ENCODE measurements at regions not wholly inside any gene's neighbourhood (a gene's known extent, or its start where the extent isn't known, plus 50 kb on each side); places are given as distances from the start of the nearest gene placed in this dataset.

DNA sequence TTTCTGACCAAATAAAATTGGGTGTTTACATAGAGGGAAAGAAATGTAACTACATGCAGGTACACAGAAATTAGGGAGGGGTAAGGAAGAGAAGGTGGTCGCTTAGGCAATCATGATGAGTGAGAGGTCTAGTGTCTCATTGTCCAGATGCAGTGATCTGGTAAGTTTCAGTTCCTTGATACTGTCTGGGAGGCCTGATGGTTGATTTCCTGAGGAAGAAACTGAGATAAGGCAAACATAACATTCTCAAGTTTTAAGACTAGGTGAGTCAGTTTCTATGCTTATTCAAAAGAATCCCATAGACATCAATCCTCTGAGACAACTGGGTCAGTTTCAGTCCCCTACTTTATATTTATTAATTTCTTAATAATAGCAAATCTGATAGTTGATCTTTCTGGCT lies 843.3 kb upstream of the CDH10 start (continued):
- TF ChIP-seq, protein P1, sequence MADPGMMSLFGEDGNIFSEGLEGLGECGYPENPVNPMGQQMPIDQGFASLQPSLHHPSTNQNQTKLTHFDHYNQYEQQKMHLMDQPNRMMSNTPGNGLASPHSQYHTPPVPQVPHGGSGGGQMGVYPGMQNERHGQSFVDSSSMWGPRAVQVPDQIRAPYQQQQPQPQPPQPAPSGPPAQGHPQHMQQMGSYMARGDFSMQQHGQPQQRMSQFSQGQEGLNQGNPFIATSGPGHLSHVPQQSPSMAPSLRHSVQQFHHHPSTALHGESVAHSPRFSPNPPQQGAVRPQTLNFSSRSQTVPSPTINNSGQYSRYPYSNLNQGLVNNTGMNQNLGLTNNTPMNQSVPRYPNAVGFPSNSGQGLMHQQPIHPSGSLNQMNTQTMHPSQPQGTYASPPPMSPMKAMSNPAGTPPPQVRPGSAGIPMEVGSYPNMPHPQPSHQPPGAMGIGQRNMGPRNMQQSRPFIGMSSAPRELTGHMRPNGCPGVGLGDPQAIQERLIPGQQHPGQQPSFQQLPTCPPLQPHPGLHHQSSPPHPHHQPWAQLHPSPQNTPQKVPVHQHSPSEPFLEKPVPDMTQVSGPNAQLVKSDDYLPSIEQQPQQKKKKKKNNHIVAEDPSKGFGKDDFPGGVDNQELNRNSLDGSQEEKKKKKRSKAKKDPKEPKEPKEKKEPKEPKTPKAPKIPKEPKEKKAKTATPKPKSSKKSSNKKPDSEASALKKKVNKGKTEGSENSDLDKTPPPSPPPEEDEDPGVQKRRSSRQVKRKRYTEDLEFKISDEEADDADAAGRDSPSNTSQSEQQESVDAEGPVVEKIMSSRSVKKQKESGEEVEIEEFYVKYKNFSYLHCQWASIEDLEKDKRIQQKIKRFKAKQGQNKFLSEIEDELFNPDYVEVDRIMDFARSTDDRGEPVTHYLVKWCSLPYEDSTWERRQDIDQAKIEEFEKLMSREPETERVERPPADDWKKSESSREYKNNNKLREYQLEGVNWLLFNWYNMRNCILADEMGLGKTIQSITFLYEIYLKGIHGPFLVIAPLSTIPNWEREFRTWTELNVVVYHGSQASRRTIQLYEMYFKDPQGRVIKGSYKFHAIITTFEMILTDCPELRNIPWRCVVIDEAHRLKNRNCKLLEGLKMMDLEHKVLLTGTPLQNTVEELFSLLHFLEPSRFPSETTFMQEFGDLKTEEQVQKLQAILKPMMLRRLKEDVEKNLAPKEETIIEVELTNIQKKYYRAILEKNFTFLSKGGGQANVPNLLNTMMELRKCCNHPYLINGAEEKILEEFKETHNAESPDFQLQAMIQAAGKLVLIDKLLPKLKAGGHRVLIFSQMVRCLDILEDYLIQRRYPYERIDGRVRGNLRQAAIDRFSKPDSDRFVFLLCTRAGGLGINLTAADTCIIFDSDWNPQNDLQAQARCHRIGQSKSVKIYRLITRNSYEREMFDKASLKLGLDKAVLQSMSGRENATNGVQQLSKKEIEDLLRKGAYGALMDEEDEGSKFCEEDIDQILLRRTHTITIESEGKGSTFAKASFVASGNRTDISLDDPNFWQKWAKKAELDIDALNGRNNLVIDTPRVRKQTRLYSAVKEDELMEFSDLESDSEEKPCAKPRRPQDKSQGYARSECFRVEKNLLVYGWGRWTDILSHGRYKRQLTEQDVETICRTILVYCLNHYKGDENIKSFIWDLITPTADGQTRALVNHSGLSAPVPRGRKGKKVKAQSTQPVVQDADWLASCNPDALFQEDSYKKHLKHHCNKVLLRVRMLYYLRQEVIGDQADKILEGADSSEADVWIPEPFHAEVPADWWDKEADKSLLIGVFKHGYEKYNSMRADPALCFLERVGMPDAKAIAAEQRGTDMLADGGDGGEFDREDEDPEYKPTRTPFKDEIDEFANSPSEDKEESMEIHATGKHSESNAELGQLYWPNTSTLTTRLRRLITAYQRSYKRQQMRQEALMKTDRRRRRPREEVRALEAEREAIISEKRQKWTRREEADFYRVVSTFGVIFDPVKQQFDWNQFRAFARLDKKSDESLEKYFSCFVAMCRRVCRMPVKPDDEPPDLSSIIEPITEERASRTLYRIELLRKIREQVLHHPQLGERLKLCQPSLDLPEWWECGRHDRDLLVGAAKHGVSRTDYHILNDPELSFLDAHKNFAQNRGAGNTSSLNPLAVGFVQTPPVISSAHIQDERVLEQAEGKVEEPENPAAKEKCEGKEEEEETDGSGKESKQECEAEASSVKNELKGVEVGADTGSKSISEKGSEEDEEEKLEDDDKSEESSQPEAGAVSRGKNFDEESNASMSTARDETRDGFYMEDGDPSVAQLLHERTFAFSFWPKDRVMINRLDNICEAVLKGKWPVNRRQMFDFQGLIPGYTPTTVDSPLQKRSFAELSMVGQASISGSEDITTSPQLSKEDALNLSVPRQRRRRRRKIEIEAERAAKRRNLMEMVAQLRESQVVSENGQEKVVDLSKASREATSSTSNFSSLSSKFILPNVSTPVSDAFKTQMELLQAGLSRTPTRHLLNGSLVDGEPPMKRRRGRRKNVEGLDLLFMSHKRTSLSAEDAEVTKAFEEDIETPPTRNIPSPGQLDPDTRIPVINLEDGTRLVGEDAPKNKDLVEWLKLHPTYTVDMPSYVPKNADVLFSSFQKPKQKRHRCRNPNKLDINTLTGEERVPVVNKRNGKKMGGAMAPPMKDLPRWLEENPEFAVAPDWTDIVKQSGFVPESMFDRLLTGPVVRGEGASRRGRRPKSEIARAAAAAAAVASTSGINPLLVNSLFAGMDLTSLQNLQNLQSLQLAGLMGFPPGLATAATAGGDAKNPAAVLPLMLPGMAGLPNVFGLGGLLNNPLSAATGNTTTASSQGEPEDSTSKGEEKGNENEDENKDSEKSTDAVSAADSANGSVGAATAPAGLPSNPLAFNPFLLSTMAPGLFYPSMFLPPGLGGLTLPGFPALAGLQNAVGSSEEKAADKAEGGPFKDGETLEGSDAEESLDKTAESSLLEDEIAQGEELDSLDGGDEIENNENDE (IDR thresholded peaks at IDR 0.05; ENCODE audit: insufficient replicate concordance, low read length) = no peak
- no peak for TF ChIP-seq SIRT6 (IDR thresholded peaks at IDR 0.05; ENCODE audit: low read length)
- no peak for TF ChIP-seq BACH1 (IDR thresholded peaks at IDR 0.05; ENCODE audit: low read length)
- no peak for TF ChIP-seq SUZ12 (IDR thresholded peaks at IDR 0.05; ENCODE audit: low read length)
- no peak for TF ChIP-seq MAFK (IDR thresholded peaks at IDR 0.05; ENCODE audit: low read depth, low read length)
- TF ChIP-seq ZNF274 (IDR thresholded peaks at IDR 0.05; ENCODE audit: borderline replicate concordance, extremely low read depth, low read length) = no peak
- no peak for TF ChIP-seq GTF2F1 (IDR thresholded peaks at IDR 0.05; ENCODE audit: borderline replicate concordance, low read depth, low read length)
- TF ChIP-seq RAD21 (IDR thresholded peaks at IDR 0.05 in 1 of 2, conservative IDR thresholded peaks at IDR 0.05 in 1 of 2; ENCODE audit: low read depth in 2 of 2, low read length in 2 of 2) = no peak
- no peak for TF ChIP-seq CREB1 (IDR thresholded peaks at IDR 0.05)
- no peak for TF ChIP-seq CTBP2 (IDR thresholded peaks at IDR 0.05; ENCODE audit: borderline replicate concordance, insufficient read depth, insufficient read length, low read length)
- no peak for TF ChIP-seq CEBPB (IDR thresholded peaks at IDR 0.05; ENCODE audit: low read depth, low read length)

Measured in H1 (cell line).